ENCODE measurements at regions not wholly inside any gene's neighbourhood (a gene's known extent, or its start where the extent isn't known, plus 50 kb on each side); places are given as distances from the start of the nearest gene placed in this dataset.

GRCh38 chr10:109418795-109419194 is 504.5 kb downstream of the XPNPEP1 start:
- in situ Hi-C loops (cut with MboI; ENCODE audit: low sequenced_read_pairs) (no loop called here), intact Hi-C loops (cut with micrococcal nuclease) (no loop called here), dilution Hi-C loops (cut with HindIII; ENCODE audit: low sequenced_read_pairs, unreplicated experiment) (no loop called here)
- no peak overlapping the region for H2BK20ac ChIP-seq (ENCODE audit: low read depth, low read length)
- H3K56ac ChIP-seq (ENCODE audit: extremely low read depth, insufficient read depth, low read length): no peak overlapping the region
- no peaks in the 10 kb centered on the region for H4K20me1 ChIP-seq (ENCODE audit: insufficient read depth, low read length)
- TF ChIP-seq RCOR1 (IDR thresholded peaks at IDR 0.05; ENCODE audit: insufficient replicate concordance, low read length) (no peak), CHD1 (IDR thresholded peaks at IDR 0.05; ENCODE audit: low read depth, low read length) (no peak), NFE2L2 (IDR thresholded peaks at IDR 0.05; ENCODE audit: low read depth, low read length) (no peak), ELK1 (IDR thresholded peaks at IDR 0.05; ENCODE audit: borderline replicate concordance, low read depth, low read length) (no peak)
- H3K27ac ChIP-seq (ENCODE audit: insufficient read depth, low read length): no peak overlapping the region
- H3K9me3 ChIP-seq (ENCODE audit: control insufficient read depth, insufficient read depth, low read length): no peaks in the 10 kb centered on the region
- H3K4ac ChIP-seq (ENCODE audit: low read depth, low read length): no peak overlapping the region
- no peak overlapping the region for H3K23ac ChIP-seq (ENCODE audit: low read depth, low read length)
- no peak overlapping the region for H2BK5ac ChIP-seq (ENCODE audit: low read depth, low read length, poor library complexity, severe bottlenecking)
- no peaks in the 10 kb centered on the region; the same call in 1 of the 2 replicates for H3K4me1 ChIP-seq (ENCODE audit: control insufficient read depth, insufficient read depth, low read length)
- H3K79me1 ChIP-seq (ENCODE audit: low read depth in 1 of 2, low read length in 2 of 2): no peaks in the 10 kb centered on the region
- no peak overlapping the region for H4K5ac ChIP-seq (ENCODE audit: low read depth, low read length)
- CTCF ChIA-PET: no interaction called here
- H2BK120ac ChIP-seq (ENCODE audit: low read depth, low read length): no peak overlapping the region
- H2AK5ac ChIP-seq (ENCODE audit: low read depth, low read length): no peak overlapping the region
- POLR2A ChIA-PET (ENCODE audit: unreplicated experiment): no interaction called here
- no peak overlapping the region for H4K8ac ChIP-seq (ENCODE audit: low read depth in 2 of 2, low read length in 2 of 2)
- no TSS peak for BruUV-seq (replicated peaks)
- H3K18ac ChIP-seq (ENCODE audit: low read depth, low read length): no peak overlapping the region
- no peak overlapping the region for H2BK15ac ChIP-seq (ENCODE audit: low read depth, low read length)
- H2AFZ ChIP-seq (replicated peaks; ENCODE audit: low read length, poor library complexity): no peak overlapping the region
- H3K36me3 ChIP-seq (ENCODE audit: control insufficient read depth, insufficient read depth, low read length): no peaks in the 10 kb centered on the region
- no CpG with 5 or more reads among the region's 3 CpGs for WGBS, 2 experiments (ENCODE audit: extremely low coverage in 2 of 2, insufficient read length in 1 of 2)
- ATAC-seq (ENCODE audit: low read depth) (no peak), DNase-seq (no peak)
- H4K91ac ChIP-seq (ENCODE audit: insufficient read depth, low read depth, low read length): no peak overlapping the region
- no peak overlapping the region for H3K9ac ChIP-seq (ENCODE audit: low read depth, low read length)
- no peak overlapping the region for H3K14ac ChIP-seq (replicated peaks; ENCODE audit: low read depth, low read length)
- no peak overlapping the region for H2AK9ac ChIP-seq (replicated peaks; ENCODE audit: low read depth, low read length, poor library complexity)
- H3K4me3 ChIP-seq (ENCODE audit: insufficient read depth, low read depth, low read length): no peak overlapping the region
- no peaks in the 10 kb centered on the region for H3K27me3 ChIP-seq (ENCODE audit: control insufficient read depth, insufficient read depth, low read length)
- H3K4me2 ChIP-seq (ENCODE audit: low read depth, low read length): no peak overlapping the region
- H3K9me1 ChIP-seq (ENCODE audit: insufficient read depth, low read length): no peaks in the 10 kb centered on the region

All from IMR-90 (cell line).